ENCODE measurements at regions not wholly inside any gene's neighbourhood (a gene's known extent, or its start where the extent isn't known, plus 50 kb on each side); places are given as distances from the start of the nearest gene placed in this dataset.
A peak's percentile ranks its signal among the peaks of the same experiment; 100 is the strongest.
"Not testable (repeated sequence)": the region's sequence is repeated elsewhere in the genome, so short reads cannot be mapped to it uniquely, and the experiment has no call there.

DNA sequence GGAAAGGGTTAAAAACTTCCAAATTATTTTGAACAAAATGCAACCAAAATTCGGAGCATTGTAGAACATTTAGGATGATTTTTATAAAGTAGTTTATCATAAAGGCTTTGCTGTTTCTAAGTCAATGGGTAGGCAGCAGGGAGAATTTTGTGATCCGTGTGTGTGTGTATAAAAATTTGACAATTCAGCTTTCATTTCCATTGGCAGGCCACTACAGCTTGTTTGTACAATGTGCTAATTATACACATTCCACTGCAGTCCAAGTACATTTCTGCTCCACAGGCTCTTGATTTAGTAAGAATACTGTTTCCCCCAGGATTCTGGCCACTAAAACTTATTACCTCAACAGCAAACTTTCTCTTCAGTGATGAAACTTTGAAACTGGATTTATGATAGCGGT, 71.8 kb upstream of the LTBP1 start:
- Histone ChIP-seq H3K9me3 (ENCODE audit: control insufficient read depth, low read length) (no peaks in the 10 kb centered on the region), H3K36me3 (ENCODE audit: control insufficient read depth, insufficient read depth, low read length) (no peaks in the 10 kb centered on the region), H3K4me3 (ENCODE audit: extremely low read depth, insufficient read depth, low read length, poor library complexity, severe bottlenecking) (no peak overlapping the region), H3K27ac (ENCODE audit: low read depth, low read length, severe bottlenecking) (no peak overlapping the region), H3K4me1 (ENCODE audit: control insufficient read depth, insufficient read depth, low read length, poor library complexity, severe bottlenecking) (no peaks in the 10 kb centered on the region)
- WGBS, 2 experiments (ENCODE audit: insufficient coverage in 2 of 2) = 83% methylated on average over 2 of the region's 3 CpGs; no CpG with 5 or more reads in 1 of the 2 experiments

DNA sequence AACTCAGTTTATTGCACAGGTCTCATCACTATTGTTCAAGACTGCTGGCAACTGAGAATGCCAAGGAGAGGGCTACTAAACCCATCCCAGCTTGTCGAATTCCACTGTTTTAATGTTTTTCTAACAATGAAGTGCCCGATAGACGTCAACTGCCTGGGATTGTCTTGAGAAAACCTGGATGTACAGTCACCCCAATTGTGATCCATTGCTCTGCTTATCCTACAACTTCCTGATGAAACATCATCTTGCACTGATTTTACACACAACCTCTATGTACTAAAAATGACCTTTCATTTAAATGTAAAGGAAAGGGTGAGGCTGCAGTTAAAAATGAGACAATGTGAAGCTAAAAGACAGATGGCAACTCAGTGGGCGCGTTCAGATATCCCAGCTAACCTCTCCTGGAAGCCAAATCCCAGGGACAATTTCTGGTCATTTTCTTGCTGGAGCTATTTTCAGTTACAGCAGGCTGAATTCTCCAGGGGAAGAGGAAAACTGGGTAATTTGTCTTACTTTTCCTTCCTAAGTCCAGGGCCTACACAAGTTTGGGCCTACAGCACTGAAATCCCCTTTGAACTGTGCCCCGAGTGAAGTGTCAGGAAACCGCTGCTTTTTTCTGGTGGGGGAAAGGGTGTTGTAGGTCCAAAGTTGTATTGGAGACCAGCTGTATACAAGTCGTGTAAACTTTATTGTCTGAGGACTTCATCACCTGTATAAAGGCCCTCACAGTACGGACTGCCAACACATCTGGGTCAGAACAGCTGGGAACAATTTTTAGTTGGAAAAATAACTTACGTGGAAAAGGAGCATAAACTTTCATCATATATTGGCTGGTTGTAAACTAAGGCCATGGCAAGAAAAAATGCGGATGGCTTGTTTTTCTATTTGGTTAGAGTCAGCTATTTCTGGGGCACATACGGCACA, 68.9 kb upstream of the LTBP1 start:
- H3K4me1 ChIP-seq (ENCODE audit: control insufficient read depth, insufficient read depth, low read length, poor library complexity, severe bottlenecking) = no peaks in the 10 kb centered on the region
- no peaks in the 10 kb centered on the region for H3K36me3 ChIP-seq (ENCODE audit: control insufficient read depth, insufficient read depth, low read length)
- no peak overlapping the region for H3K4me3 ChIP-seq (ENCODE audit: extremely low read depth, insufficient read depth, low read length, poor library complexity, severe bottlenecking)
- no peak overlapping the region for H3K27ac ChIP-seq (ENCODE audit: low read depth, low read length, severe bottlenecking)
- H3K9me3 ChIP-seq (ENCODE audit: control insufficient read depth, low read length) = no peaks in the 10 kb centered on the region
- WGBS, 2 experiments (ENCODE audit: insufficient coverage in 2 of 2) = 89 to 98% methylated on average over 6 to 10 of the region's 12 CpGs

DNA sequence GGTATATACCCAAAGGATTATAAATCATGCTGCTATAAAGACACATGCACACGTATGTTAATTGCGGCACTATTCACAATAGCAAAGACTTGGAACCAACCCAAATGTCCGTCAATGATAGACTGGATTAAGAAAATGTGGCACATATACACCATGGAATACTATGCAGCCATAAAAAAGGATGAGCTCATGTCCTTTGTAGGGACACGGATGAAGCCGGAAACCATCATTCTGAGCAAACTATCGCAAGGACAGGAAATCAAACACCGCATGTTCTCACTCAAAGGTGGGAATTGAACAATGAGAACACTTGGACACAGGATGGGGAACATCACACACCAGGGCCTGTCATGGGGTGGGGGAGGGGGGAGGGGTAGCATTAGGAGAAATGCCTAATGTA, 66.8 kb upstream of the LTBP1 start:
- 96 to 97% methylated on average over 4 of the region's 7 CpGs for WGBS, 2 experiments (ENCODE audit: insufficient coverage in 2 of 2)
- not testable (repeated sequence) for H3K4me3 ChIP-seq (ENCODE audit: extremely low read depth, insufficient read depth, low read length, poor library complexity, severe bottlenecking); H3K36me3 ChIP-seq (ENCODE audit: control insufficient read depth, insufficient read depth, low read length); H3K27ac ChIP-seq (ENCODE audit: low read depth, low read length, severe bottlenecking); H3K4me1 ChIP-seq (ENCODE audit: control insufficient read depth, insufficient read depth, low read length, poor library complexity, severe bottlenecking); H3K9me3 ChIP-seq (ENCODE audit: control insufficient read depth, low read length)

DNA sequence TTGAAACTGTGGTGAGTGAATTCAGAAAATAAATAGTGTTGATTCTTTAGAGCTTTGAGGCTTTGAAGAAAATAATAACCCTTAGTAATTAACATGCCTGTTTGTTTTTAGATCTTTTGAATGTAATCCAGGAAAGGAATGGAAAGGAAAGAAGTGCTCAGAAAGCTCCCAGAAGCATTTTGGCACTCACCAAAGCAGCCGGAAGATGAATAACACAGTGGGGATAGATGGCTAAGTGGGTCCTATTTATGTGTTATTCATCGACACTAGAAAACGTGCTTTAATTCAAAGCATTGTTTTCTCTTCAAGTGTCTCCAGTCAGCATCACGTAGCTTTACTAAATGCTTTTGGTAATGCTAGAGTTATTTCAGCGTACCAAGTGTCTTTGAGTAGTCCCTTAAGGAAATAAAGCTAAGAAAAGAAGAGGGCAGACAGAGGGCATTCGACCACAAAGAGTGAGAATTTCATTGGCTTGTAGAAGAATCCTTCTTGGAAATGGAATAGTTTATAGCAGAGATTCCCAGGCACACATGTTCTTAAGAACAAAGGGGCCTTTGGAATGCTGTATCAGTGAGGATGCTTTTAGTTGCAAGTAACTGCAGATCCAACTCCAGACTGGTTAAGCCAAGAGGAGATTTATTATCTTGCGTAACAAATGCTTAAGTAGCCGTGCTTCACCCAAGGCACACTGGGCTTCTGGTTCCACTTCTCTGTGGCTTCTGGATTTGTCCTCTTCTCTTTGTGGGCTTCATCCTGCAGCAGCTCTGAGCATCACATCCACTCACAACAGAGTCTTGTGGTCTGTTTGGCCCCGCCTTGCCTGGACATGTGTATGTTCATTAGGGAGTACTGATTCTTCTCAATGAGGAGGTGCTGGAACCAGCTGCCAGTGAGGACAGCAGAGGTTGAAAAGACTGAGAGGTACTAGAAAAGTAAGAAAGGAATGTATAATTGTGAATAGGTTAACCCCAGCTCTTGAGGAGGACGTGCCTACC, 63.6 kb upstream of the LTBP1 start:
- Histone ChIP-seq H3K9me3 (ENCODE audit: control insufficient read depth, low read length) (peaks cover 6% of the 10 kb centered on the region), H3K36me3 (ENCODE audit: control insufficient read depth, insufficient read depth, low read length) (no peaks in the 10 kb centered on the region), H3K4me1 (ENCODE audit: control insufficient read depth, insufficient read depth, low read length, poor library complexity, severe bottlenecking) (no peaks in the 10 kb centered on the region), H3K27ac (ENCODE audit: low read depth, low read length, severe bottlenecking) (peak overlapping the region; percentile 48), H3K4me3 (ENCODE audit: extremely low read depth, insufficient read depth, low read length, poor library complexity, severe bottlenecking) (no peak overlapping the region)
- WGBS, 2 experiments (ENCODE audit: insufficient coverage in 2 of 2) = 85 to 91% methylated on average over 8 to 9 of the region's 10 CpGs

DNA sequence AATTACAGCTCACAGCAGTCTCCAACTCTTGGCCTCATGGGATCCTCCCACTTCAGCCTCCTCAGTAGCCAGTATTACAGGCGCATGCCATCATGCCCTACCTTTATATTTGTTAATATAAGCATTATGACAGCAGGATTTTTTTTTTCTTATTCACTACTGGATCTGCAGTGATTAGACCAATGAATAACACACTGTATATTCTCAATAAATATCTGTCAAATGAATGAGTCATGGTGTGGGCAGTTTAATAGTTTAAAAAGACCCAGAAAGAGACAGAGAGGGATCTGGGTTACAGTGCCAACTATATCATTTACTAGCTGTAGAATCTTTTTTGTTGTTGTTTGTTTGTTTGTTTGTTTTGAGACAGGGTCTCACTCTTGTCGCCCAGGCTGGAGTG, 62.4 kb upstream of the LTBP1 start:
- Histone ChIP-seq H3K4me3 (ENCODE audit: extremely low read depth, insufficient read depth, low read length, poor library complexity, severe bottlenecking) (no peak overlapping the region), H3K36me3 (ENCODE audit: control insufficient read depth, insufficient read depth, low read length) (no peaks in the 10 kb centered on the region), H3K9me3 (ENCODE audit: control insufficient read depth, low read length) (peaks cover 6% of the 10 kb centered on the region), H3K27ac (ENCODE audit: low read depth, low read length, severe bottlenecking) (no peak overlapping the region), H3K4me1 (ENCODE audit: control insufficient read depth, insufficient read depth, low read length, poor library complexity, severe bottlenecking) (no peaks in the 10 kb centered on the region)
- 100% methylated on average over 1 of the region's 2 CpGs for WGBS, 2 experiments (ENCODE audit: insufficient coverage in 2 of 2)

DNA sequence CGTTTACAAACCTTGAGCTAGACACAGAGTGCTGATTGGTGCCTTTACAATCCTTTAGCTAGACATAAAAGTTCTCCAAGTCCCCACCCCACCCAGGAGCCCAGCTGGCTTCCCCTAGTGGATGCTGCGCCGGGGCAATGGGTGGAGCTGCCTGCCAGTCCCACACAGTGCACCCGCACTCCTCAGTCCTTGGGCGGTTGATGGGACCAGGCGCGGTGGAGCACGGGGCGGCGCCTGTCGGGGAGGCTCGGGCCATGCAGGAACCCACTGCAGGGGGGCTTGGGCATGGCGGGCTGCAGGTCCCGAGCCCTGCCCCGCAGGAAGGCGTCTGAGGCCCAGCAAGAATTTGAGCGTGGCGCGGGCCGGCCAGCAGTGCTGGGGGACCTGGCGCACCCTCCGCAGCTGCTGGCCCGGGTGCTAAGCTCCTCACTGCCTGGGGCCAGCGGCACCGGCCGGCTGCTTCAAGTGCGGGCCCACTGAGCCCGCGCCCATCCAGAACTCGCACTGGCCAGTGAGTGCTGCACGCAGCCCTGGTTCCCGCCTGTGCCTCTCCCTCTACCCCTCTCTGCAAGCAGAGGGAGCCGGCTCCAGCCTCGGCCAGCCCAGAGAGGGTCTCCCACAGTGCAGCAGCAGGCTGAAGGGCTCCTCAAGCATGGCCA, 60.2 kb upstream of the LTBP1 start:
- H3K36me3 ChIP-seq (ENCODE audit: control insufficient read depth, insufficient read depth, low read length); H3K4me1 ChIP-seq (ENCODE audit: control insufficient read depth, insufficient read depth, low read length, poor library complexity, severe bottlenecking); H3K9me3 ChIP-seq (ENCODE audit: control insufficient read depth, low read length); H3K27ac ChIP-seq (ENCODE audit: low read depth, low read length, severe bottlenecking); H3K4me3 ChIP-seq (ENCODE audit: extremely low read depth, insufficient read depth, low read length, poor library complexity, severe bottlenecking): not testable (repeated sequence)
- WGBS, 2 experiments (ENCODE audit: insufficient coverage in 2 of 2) = 98 to 99% methylated on average over 22 to 32 of the region's 34 CpGs

DNA sequence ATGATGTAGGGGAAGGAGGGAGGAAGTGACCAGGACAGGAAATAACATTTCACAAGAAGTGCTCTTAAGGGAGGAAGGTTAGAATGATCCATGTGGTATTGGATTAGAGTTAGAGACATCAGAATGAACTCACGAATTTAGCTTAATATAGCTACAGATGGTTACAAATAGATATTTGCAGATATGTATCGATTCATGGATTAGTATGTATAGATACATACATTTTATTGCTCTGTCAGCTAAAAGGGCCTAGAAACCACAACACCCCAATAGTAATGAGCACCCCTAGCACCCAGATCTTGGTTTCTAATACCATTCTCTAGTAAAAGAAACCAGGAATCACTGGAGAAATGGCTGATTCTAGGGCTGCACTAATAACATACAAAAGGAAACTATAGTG, 59.6 kb upstream of the LTBP1 start:
- Histone ChIP-seq H3K9me3 (ENCODE audit: control insufficient read depth, low read length) (peaks cover 6% of the 10 kb centered on the region), H3K4me1 (ENCODE audit: control insufficient read depth, insufficient read depth, low read length, poor library complexity, severe bottlenecking) (no peaks in the 10 kb centered on the region), H3K36me3 (ENCODE audit: control insufficient read depth, insufficient read depth, low read length) (no peaks in the 10 kb centered on the region), H3K4me3 (ENCODE audit: extremely low read depth, insufficient read depth, low read length, poor library complexity, severe bottlenecking) (no peak overlapping the region), H3K27ac (ENCODE audit: low read depth, low read length, severe bottlenecking) (no peak overlapping the region)
- 100% methylated on average over 1 of the region's 2 CpGs; no CpG with 5 or more reads in 1 of the 2 experiments for WGBS, 2 experiments (ENCODE audit: insufficient coverage in 2 of 2)

DNA sequence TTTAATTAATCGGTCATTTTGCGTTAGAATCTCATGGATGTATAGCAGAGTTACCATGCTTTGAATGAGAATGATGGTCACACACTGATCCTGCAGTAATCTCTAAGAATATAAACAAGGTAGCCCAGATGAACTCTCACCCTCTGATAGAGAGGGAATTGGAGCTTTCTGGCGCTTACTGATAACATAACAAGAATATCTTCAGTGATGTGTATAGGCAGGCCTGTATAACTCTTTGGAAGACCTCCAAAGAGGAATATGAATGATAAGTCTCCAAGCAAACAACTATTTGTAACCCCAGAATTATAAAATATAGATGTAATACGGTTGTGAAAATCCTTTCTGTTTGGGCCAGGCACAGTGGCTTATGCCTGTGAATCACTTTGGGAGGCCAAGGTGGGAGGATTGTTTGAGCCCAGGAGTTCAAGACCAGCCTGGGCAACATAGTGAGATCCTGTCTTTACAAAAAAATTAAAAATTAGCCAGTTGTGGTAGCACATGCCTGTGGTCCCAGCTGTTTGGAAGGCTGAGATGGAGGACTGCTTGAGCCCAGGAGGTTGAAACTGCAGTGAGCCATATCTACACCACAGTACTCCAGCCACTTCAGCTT, 52.5 kb upstream of the LTBP1 start:
- H3K4me1 ChIP-seq (ENCODE audit: control insufficient read depth, insufficient read depth, low read length, poor library complexity, severe bottlenecking) = no peaks in the 10 kb centered on the region
- WGBS, 2 experiments (ENCODE audit: insufficient coverage in 2 of 2) = 100% methylated on average over 2 of the region's 4 CpGs; no CpG with 5 or more reads in 1 of the 2 experiments
- no peaks in the 10 kb centered on the region for H3K36me3 ChIP-seq (ENCODE audit: control insufficient read depth, insufficient read depth, low read length)
- H3K27ac ChIP-seq (ENCODE audit: low read depth, low read length, severe bottlenecking) = no peak overlapping the region
- H3K9me3 ChIP-seq (ENCODE audit: control insufficient read depth, low read length) = no peaks in the 10 kb centered on the region
- H3K4me3 ChIP-seq (ENCODE audit: extremely low read depth, insufficient read depth, low read length, poor library complexity, severe bottlenecking) = no peak overlapping the region

DNA sequence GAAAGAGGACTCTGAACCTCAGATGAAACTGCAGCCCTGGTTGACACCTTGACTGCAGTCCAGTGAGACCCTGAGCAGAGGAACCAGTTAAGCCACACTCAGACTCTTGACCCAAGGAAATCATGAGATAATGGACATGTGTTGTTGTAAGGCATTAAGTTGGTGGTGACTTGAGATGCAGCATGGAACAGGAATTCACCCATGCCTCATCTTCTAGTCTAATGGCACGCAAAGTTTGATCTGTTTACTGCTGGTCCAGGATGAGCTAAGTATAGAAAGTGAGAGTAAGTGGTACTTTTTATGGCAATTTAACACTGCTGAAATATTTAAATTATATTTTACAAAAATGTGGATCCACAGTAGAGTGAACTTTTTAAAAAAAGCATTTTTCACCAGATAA, 51.3 kb upstream of the LTBP1 start:
- no peaks in the 10 kb centered on the region for H3K36me3 ChIP-seq (ENCODE audit: control insufficient read depth, insufficient read depth, low read length)
- no peaks in the 10 kb centered on the region for H3K4me1 ChIP-seq (ENCODE audit: control insufficient read depth, insufficient read depth, low read length, poor library complexity, severe bottlenecking)
- H3K27ac ChIP-seq (ENCODE audit: low read depth, low read length, severe bottlenecking) = no peak overlapping the region
- no peak overlapping the region for H3K4me3 ChIP-seq (ENCODE audit: extremely low read depth, insufficient read depth, low read length, poor library complexity, severe bottlenecking)
- H3K9me3 ChIP-seq (ENCODE audit: control insufficient read depth, low read length) = no peaks in the 10 kb centered on the region
- WGBS, 2 experiments (ENCODE audit: insufficient coverage in 2 of 2) = 83 to 100% methylated on average over 1 of the region's 1 CpG
